Neural cell (in vitro differentiated cells): ENCODE measurements at regions not wholly inside any gene's neighbourhood (a gene's known extent, or its start where the extent isn't known, plus 50 kb on each side); places are given as distances from the start of the nearest gene placed in this dataset.

Experiments
- CTCF ChIP-seq: fragments of 450-650 bp; IDR thresholded peaks from 2 replicates; pipeline ENCODE4 v1.5.1; 2014; ENCODE audit warnings: antibody characterized with exemption, mild to moderate bottlenecking, moderate library complexity; ENCODE audit not compliant: poor library complexity, severe bottlenecking
- EP300 ChIP-seq: fragments of 450-650 bp; conservative IDR thresholded peaks from 2 replicates; pipeline ENCODE4 v1.6.1; 2014; ENCODE audit warnings: antibody characterized with exemption, mild to moderate bottlenecking, moderate library complexity; ENCODE audit not compliant: poor library complexity, severe bottlenecking
- EZH2 ChIP-seq: fragments of 200-600, 300-800 bp; shearing (Covaris generic), sonication (generic); IDR thresholded peaks from 2 replicates; pipeline ENCODE4 v1.6.1; 2014; ENCODE audit warnings: antibody characterized with exemption, low read length, borderline replicate concordance, mild to moderate bottlenecking; ENCODE audit not compliant: insufficient read depth, poor library complexity, severe bottlenecking
- MXI1 ChIP-seq: fragments of 450-650 bp; conservative IDR thresholded peaks from 2 replicates; pipeline ENCODE4 v1.6.1; 2014; ENCODE audit warnings: antibody characterized with exemption, mild to moderate bottlenecking; ENCODE audit not compliant: poor library complexity, severe bottlenecking
- POLR2AphosphoS5 ChIP-seq: IDR thresholded peaks from 2 replicates; pipeline ENCODE4 v1.6.1; 2012
- RAD21 ChIP-seq: fragments of 450-650 bp; conservative IDR thresholded peaks from 2 replicates; pipeline ENCODE4 v1.6.1; 2014; ENCODE audit warnings: antibody characterized with exemption, mild to moderate bottlenecking, moderate library complexity
- REST ChIP-seq: IDR thresholded peaks from 2 replicates; pipeline ENCODE4 v1.6.1; 2012; ENCODE audit warnings: borderline replicate concordance
- SMC3 ChIP-seq: fragments of 450-650 bp; conservative IDR thresholded peaks from 2 replicates; pipeline ENCODE4 v1.6.1; 2014; ENCODE audit warnings: antibody characterized with exemption, mild to moderate bottlenecking, moderate library complexity; ENCODE audit not compliant: poor library complexity
- TAF1 ChIP-seq: IDR thresholded peaks from 2 replicates; pipeline ENCODE4 v1.6.1; 2012; ENCODE audit warnings: low read depth

DNA sequence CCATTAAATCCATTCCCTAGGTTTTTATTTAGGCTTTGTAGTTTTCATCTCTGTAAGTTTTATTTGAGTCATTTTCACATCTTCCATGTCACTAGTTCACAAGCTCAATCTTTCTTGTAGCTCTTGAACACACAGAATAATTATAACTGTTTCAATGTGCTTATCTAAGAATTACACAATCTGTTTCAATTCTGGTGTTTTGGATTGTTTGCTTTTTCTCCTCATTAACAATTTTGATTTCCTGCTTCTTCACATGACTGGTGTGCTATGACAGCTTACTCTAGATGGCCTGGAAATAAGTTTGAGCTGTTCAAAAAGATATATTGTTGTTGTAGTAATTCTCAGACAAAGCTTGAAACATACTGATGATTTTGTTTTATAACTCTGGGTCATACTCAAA is 1974.1 kb upstream of the NUDT12 start:
- TF ChIP-seq EZH2 (no peak), CTCF (no peak), REST (no peak), POLR2AphosphoS5 (no peak), EP300 (no peak), RAD21 (no peak), MXI1 (no peak), SMC3 (no peak), TAF1 (no peak)
